H1 (cell line): ENCODE measurements at regions not wholly inside any gene's neighbourhood (a gene's known extent, or its start where the extent isn't known, plus 50 kb on each side); places are given as distances from the start of the nearest gene placed in this dataset.

Experiments used
- ASH2L ChIP-seq: fragments of 200-600, 300-600 bp; sonication (generic); IDR thresholded peaks from one replicate; pipeline ENCODE4 v1.7.1; 2017; ENCODE audit warnings: low read length
- CHD1 ChIP-seq: IDR thresholded peaks from 2 replicates; pipeline ENCODE4 v1.6.1; 2012; ENCODE audit warnings: low read depth, low read length, improper control_type of control experiment
- CHD7 ChIP-seq: fragments of 300-600 bp; sonication (generic); IDR thresholded peaks from 2 replicates; pipeline ENCODE4 v1.7.1; 2012; ENCODE audit warnings: low read length, moderate library complexity, mild to moderate bottlenecking, inconsistent platforms; ENCODE audit not compliant: insufficient replicate concordance
- CTCF ChIP-seq, 3 experiments: IDR thresholded peaks; 1 replicate in 2 of 3; 2 replicates in 1 of 3; pipeline versions ENCODE4 v1.5.1 to v1.6.1; 2011; ENCODE audit warnings: low read length in 3 of 3, mild to moderate bottlenecking in 3 of 3, inconsistent platforms in 2 of 3, low read depth in 1 of 3, moderate library complexity in 1 of 3; ENCODE audit not compliant: insufficient read depth in 1 of 3; ENCODE audit errors: control extremely low read depth in 1 of 3
- E2F6 ChIP-seq: IDR thresholded peaks from 2 replicates; pipeline ENCODE4 v1.6.1; 2012; ENCODE audit warnings: inconsistent platforms
- KDM1A ChIP-seq: fragments of 200-600, 300-600 bp; sonication (generic); IDR thresholded peaks from 2 replicates; pipeline ENCODE4 v1.7.1; 2016; ENCODE audit warnings: mild to moderate bottlenecking, low read length, borderline replicate concordance
- KDM4A ChIP-seq: IDR thresholded peaks from one replicate; pipeline ENCODE4 v1.7.1; 2012; ENCODE audit warnings: low read depth, mild to moderate bottlenecking, moderate library complexity, low read length, inconsistent platforms; ENCODE audit not compliant: severe bottlenecking

GRCh38 chr6:140554421-140554820 lies 1180.0 kb upstream of the CITED2 start (continued):
- TF ChIP-seq CHD7 (no peak), KDM4A (no peak), CHD1 (no peak), ASH2L (no peak), E2F6 (no peak), CTCF (IDR thresholded peaks at IDR 0.05; ENCODE audit: control extremely low read depth in 1 of 3, insufficient read depth in 1 of 3, low read depth in 1 of 3, low read length in 3 of 3) (no peak), KDM1A (no peak)
